CD4-positive, alpha-beta T cell (primary cell): ENCODE measurements at regions not wholly inside any gene's neighbourhood (a gene's known extent, or its start where the extent isn't known, plus 50 kb on each side); places are given as distances from the start of the nearest gene placed in this dataset.

Source experiments
- ATAC-seq: fragments of 200-7000 bp; cut with Tn5 transposase; one replicate; pipeline ENCODE4 v1.10.0; 2022; ENCODE audit warnings: mild to moderate bottlenecking; ENCODE audit not compliant: poor library complexity
- CTCF ChIA-PET: fragments of 350-600 bp; sonication (Branson Sonifier 250); formaldehyde crosslinking; loops from one replicate; lab custom pipeline; 2021; ENCODE audit warnings: antibody characterized with exemption, inconsistent platforms; lab: Charles Lee
- POLR2A ChIA-PET: fragments of 350-600 bp; sonication (Branson Sonifier 250); formaldehyde crosslinking; loops from one replicate; lab custom pipeline; 2021; ENCODE audit warnings: antibody characterized with exemption, inconsistent platforms; lab: Charles Lee
- DNase-seq, 14 experiments: peaks; one replicate each; pipeline ENCODE4 v3.0.0-alpha.2; 2013 to 2020; ENCODE audit warnings: mixed read lengths in 2 of 14
- H3K27ac ChIP-seq, 2 donors: one replicate each; pipeline versions ENCODE4 v1.5.1 to v1.7.0; 2013; ENCODE audit warnings: low read length in 2 of 2, low read depth in 1 of 2, mild to moderate bottlenecking in 1 of 2
- H3K27me3 ChIP-seq, 2 experiments: 1 replicate in 1 of 2; 2 replicates in 1 of 2; pipeline versions ENCODE4 v1.6.1 to v1.7.0; 2013; ENCODE audit warnings: low read length in 2 of 2, control low read depth in 1 of 2, mild to moderate bottlenecking in 1 of 2, moderate library complexity in 1 of 2; ENCODE audit not compliant: insufficient read depth in 2 of 2, control insufficient read depth in 1 of 2
- H3K36me3 ChIP-seq: one replicate; pipeline ENCODE4 v1.6.1; 2013; ENCODE audit warnings: low read length, control low read depth; ENCODE audit not compliant: insufficient read depth
- H3K4me1 ChIP-seq: one replicate; pipeline ENCODE4 v1.6.1; 2013; ENCODE audit warnings: low read length, control low read depth; ENCODE audit not compliant: insufficient read depth
- H3K4me3 ChIP-seq: one replicate; pipeline ENCODE4 v1.5.1; 2013; ENCODE audit warnings: mild to moderate bottlenecking, low read length, moderate library complexity
- H3K9me3 ChIP-seq, 2 experiments: 1 replicate in 1 of 2; 2 replicates in 1 of 2; pipeline versions ENCODE4 v1.6.1 to v1.7.0; 2013; ENCODE audit warnings: low read length in 2 of 2, mild to moderate bottlenecking in 2 of 2, control low read depth in 1 of 2, moderate library complexity in 1 of 2; ENCODE audit not compliant: control insufficient read depth in 1 of 2, insufficient read depth in 1 of 2
- H3K27ac Mint-ChIP-seq: one replicate; pipeline ENCODE4 v1.8.0; 2020; ENCODE audit warnings: mixed read lengths
- H3K27me3 Mint-ChIP-seq: one replicate; pipeline ENCODE4 v1.8.0; 2021; ENCODE audit warnings: mixed read lengths
- H3K36me3 Mint-ChIP-seq: one replicate; pipeline ENCODE4 v1.8.0; 2021; ENCODE audit warnings: low read depth, mixed read lengths
- H3K4me1 Mint-ChIP-seq: one replicate; pipeline ENCODE4 v1.8.0; 2021; ENCODE audit warnings: low read depth, mixed read lengths
- H3K4me3 Mint-ChIP-seq: one replicate; pipeline ENCODE4 v1.8.0; 2020; ENCODE audit warnings: mild to moderate bottlenecking, mixed read lengths
- H3K9me3 Mint-ChIP-seq: one replicate; pipeline ENCODE4 v1.8.0; 2020; ENCODE audit warnings: mixed read lengths
- CTCF ChIP-seq: fragments of 200-600 bp; IDR thresholded peaks from one replicate; pipeline ENCODE4 v1.8.0; 2022; ENCODE audit warnings: antibody characterized with exemption, mild to moderate bottlenecking
- intact Hi-C, 2 experiments: fragments of 100-400 bp; cut with DNase I in 1 of 2; cut with micrococcal nuclease in 1 of 2; formaldehyde crosslinking; loops; one replicate each; pipeline versions ENCODE4 v1.15.1 to v1.9.0; 2023 to 2025; cut with DNase I, micrococcal nuclease

- peaks cover 0 to 4% of the 10 kb centered on the region in 2 experiments for H3K9me3 ChIP-seq
- Mint-ChIP-seq H3K27ac (no peak overlapping the region), H3K27me3 (no peaks in the 10 kb centered on the region), H3K36me3 (no peaks in the 10 kb centered on the region), H3K4me1 (no peaks in the 10 kb centered on the region), H3K9me3 (no peaks in the 10 kb centered on the region), H3K4me3 (no peak overlapping the region)
- TF ChIP-seq CTCF, result no peak
- H3K4me3 ChIP-seq, result no peak overlapping the region
- H3K36me3 ChIP-seq, result no peaks in the 10 kb centered on the region
- POLR2A ChIA-PET, result no interaction called here
- H3K4me1 ChIP-seq, result no peaks in the 10 kb centered on the region
- CTCF ChIA-PET, result no interaction called here
- DNase-seq, result no peak
- no peaks in the 10 kb centered on the region for H3K27me3 ChIP-seq
- no peak for ATAC-seq
- intact Hi-C loops, result no loop called here
- H3K27ac ChIP-seq, result no peak overlapping the region
Measured at GRCh38 chr2:117760916-117761315, 53.6 kb upstream of the DDX18 start.

GRCh38 chr2:117762454-117762853 is 52.0 kb upstream of the DDX18 start:
- DNase-seq (no peak), ATAC-seq (no peak)
- H3K4me3 Mint-ChIP-seq, result no peak overlapping the region
- no peaks in the 10 kb centered on the region for H3K27me3 ChIP-seq
- H3K4me1 ChIP-seq, result no peaks in the 10 kb centered on the region
- POLR2A ChIA-PET, result no interaction called here
- no peak overlapping the region for H3K27ac ChIP-seq
- no peaks in the 10 kb centered on the region for H3K36me3 Mint-ChIP-seq
- no peaks in the 10 kb centered on the region for H3K9me3 Mint-ChIP-seq
- peaks cover 0 to 4% of the 10 kb centered on the region in 2 experiments for H3K9me3 ChIP-seq
- H3K36me3 ChIP-seq, result no peaks in the 10 kb centered on the region
- intact Hi-C loops, result no loop called here
- H3K27ac Mint-ChIP-seq, result no peak overlapping the region
- no peak for TF ChIP-seq CTCF
- H3K27me3 Mint-ChIP-seq, result no peaks in the 10 kb centered on the region
- no peaks in the 10 kb centered on the region for H3K4me1 Mint-ChIP-seq
- no peak overlapping the region for H3K4me3 ChIP-seq
- CTCF ChIA-PET, result no interaction called here

- CTCF ChIA-PET, result no interaction called here
- no peak overlapping the region for H3K4me3 Mint-ChIP-seq
- intact Hi-C loops, result no loop called here
Measured at GRCh38 chr2:117763804-117764203, 50.7 kb upstream of the DDX18 start.

More at GRCh38 chr2:117763804-117764203, 50.7 kb upstream of the DDX18 start:
- Mint-ChIP-seq H3K9me3 (no peaks in the 10 kb centered on the region), H3K27ac (no peak overlapping the region), H3K4me1 (no peaks in the 10 kb centered on the region), H3K27me3 (peaks cover 4% of the 10 kb centered on the region), H3K36me3 (no peaks in the 10 kb centered on the region)
- ATAC-seq (no peak), DNase-seq (no peak)
- TF ChIP-seq CTCF, result no peak
- Histone ChIP-seq H3K4me1 (no peaks in the 10 kb centered on the region), H3K36me3 (no peaks in the 10 kb centered on the region), H3K9me3 (peaks cover 0 to 4% of the 10 kb centered on the region in 2 experiments), H3K27ac (no peak overlapping the region), H3K4me3 (no peak overlapping the region), H3K27me3 (no peaks in the 10 kb centered on the region)
- POLR2A ChIA-PET, result no interaction called here
